GM18951 (cell line): ENCODE measurements at regions not wholly inside any gene's neighbourhood (a gene's known extent, or its start where the extent isn't known, plus 50 kb on each side); places are given as distances from the start of the nearest gene placed in this dataset.

ENCODE experiments used
- POLR2A ChIP-seq: IDR thresholded peaks from 4 replicates; pipeline ENCODE4 v1.6.1; 2011; ENCODE audit warnings: mild to moderate bottlenecking; ENCODE audit not compliant: insufficient read length, insufficient read depth; ENCODE audit errors: extremely low read depth
- in situ Hi-C: fragments of 300-500 bp; cut with MboI; formaldehyde crosslinking; loops from one replicate; pipeline ENCODE4 v1.12.0; 2022; ENCODE audit warnings: low sequenced_read_pairs, mixed read lengths, inconsistent platforms; ENCODE audit not compliant: unreplicated experiment

DNA sequence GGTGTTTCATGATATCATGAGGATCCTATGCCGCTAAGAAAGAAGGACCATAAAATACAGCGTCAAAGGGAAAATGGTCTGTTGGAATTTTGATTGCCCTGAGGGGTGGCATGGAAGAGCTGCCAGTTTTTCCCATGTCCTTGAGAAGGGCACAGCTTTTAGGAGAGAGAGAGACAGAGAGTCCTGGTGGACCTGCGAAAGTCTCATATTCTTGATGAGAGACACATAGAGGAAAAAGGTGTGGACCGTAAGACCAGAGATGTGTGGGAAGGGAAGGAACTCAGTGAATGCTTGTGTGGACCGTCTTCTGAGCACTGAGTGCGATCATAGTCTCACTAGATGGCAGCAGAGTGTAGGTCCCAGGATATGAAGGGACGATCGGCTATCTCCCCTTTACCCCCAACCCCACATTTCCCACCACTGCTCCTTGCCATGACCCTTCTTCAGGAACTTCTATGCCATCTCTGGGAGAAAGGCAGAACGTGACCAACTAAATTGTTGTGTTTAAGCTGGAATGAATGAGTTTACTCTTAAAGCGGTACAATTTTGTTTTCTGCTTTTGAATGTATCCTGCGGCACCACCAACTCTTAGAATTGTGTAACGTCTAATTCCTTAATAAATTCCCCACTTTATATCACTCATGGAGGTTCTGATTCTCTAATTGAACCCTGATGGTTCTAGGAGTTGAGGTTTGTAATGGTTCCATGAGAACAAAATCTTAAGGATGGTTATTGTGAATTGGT lies 117.7 kb downstream of the CTH start:
- no peak for TF ChIP-seq POLR2A
- in situ Hi-C loops: loop anchor here (25.0 kb wide), 1 partner anchor 509 kb away; the partner anchor contains the start of gene PTGER3

DNA sequence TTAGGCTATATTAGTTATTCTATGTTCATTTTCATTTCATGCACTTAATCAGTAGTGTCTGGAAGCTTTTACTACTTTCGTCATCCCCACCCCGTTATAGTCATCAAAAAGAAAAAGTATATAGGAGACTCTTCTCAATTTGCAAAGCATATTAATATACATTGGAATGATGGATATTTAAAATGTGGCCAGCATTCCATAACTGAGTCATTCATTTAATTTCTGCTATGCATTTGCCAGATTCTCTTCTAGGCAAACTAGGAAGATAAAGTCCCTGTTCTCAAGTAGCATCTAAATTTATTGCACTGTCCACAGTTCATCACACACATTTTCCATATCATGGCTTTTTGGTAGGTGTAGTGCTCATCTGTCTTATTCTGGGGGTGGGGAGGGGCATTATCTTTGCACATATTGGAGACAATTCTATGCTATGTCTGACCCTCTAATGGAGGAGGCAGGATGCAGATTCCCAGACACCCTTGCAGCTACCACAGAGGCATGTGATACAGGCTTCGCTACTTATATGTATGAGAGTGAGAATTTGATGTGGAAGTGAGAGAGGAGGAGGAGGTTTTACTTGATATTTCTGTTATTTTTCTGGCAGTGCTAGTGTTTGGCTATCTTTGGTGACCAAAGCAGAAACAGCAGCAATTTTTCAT lies 125.8 kb downstream of the CTH start:
- in situ Hi-C loops: loop anchor here (25.0 kb wide), 1 partner anchor 500 kb away; the partner anchor contains the start of gene PTGER3
- TF ChIP-seq POLR2A: no peak

DNA sequence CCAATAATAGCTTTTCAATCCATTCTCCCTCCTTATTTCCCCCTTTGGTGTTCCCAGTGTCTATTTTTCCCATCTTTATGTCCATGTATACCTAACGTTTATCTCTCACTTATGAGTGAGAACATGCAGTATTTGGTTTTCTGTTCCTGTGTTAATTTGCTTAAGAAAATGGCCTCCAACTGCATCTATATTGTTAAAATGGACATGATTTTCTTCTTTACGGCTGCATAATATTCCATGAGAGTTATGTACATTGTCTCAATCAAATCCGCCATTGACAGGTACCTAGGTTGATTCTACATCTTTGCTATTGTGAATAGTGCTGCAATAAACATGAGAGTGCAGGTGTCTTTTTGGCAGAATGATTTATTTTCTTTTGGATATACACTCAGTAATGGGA lies 126.7 kb downstream of the CTH start:
- no peak for TF ChIP-seq POLR2A
- in situ Hi-C loops: loop anchor here (25.0 kb wide), 1 partner anchor 500 kb away; the partner anchor contains the start of gene PTGER3

DNA sequence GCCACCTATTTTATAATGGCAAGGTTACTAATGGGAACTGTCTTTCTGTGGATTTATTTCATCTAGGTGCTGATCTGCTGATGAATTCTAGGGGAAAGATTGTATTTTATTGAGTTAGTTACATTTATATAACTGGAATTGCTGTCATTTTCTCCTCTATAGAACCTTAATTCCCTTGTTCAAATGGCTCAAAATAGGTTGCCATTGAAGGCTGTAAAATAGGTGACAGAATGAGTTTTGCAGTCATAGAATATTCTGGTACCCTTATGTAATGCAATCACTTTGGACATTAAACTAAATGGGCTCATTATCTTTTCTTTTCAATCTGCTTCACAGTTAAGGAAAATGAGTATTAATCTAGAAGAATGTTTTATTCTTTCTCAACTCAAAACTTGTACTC lies 131.0 kb downstream of the CTH start:
- no peak for TF ChIP-seq POLR2A
- in situ Hi-C loops: loop anchor here (25.0 kb wide), 1 partner anchor 495 kb away; the partner anchor contains the start of gene PTGER3

DNA sequence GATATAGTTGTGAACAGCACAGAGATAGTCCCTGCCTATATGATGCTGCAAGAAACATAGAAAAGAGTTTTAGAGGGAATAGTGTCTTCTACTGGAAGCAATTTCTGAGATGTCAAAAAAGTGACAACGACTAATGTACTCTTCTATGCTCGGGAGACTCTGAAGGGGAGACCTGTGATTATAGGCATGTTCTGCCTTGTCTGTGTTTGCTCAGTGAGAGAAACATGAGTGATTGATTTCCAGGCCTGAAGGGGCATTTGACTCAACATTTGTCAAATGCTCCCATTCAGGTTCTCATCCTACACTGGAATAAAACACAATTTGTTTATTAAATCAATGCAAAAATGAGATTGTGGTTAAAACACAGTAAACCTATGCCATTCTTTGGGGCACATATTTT lies 131.8 kb downstream of the CTH start:
- in situ Hi-C loops: loop anchor here (25.0 kb wide), 1 partner anchor 494 kb away; the partner anchor contains the start of gene PTGER3
- no peak for TF ChIP-seq POLR2A

DNA sequence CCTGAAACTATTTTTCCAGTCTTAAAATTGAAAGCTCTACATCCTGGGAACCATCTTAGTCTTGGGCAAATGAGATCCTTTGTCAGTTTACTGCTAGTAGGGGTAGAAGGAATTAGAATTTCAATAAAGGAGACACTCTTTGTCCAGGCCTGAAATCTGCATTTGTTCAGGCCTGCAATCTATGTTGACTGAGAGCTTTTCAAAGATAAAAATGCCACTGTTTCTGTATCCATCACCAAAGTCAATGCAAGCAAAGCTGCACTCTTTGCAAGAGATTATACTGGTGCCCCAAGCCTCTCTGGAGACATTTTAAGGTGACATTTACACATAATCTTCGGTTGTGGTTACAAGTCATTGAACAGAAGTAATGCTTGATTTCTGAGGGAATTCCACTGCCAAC lies 135.7 kb downstream of the CTH start:
- no peak for TF ChIP-seq POLR2A
- in situ Hi-C loops: loop anchor here (25.0 kb wide), 1 partner anchor 491 kb away; the partner anchor contains the start of gene PTGER3

DNA sequence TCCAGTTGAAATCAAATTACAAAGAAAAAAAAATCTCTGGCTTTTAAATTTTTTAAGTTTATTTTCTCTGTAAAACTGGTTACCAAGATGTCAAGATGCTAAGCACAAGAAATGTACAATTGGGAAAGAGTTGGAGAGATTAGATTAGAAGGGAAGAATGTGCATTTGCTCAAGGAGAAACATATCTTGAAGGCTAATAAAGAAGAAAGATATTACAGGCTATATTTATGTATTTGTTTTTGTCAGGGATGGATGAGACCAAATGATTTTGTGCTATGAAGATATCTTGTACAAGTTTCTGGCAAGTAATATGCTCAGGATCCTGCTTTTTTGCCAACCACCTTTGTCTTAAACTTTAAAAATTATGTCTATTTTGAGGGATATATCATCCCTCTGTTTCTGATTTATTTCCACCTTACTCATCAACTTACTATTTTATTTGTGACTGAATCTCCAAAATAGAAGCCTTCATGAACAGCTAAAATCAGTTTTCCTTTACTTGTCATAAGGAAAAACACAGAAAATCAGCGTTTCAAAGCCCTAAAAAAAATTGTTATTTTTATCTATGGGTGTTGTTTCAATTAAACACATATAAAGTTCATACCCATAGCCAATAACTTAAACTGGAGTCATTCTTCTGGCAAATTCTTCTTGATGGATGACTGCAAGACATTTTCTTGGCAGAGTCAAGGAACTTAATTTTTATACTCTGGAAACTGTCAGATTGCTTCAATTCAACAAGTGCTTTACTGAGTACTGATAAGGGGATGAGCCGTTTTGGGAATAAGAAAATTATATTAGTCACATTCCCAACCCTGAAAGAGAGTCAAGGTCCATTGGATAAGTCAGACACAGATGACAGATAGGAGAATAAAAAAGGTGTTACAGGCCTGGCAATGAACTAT lies 141.8 kb downstream of the CTH start:
- in situ Hi-C loops: no loop called here
- no peak for TF ChIP-seq POLR2A

DNA sequence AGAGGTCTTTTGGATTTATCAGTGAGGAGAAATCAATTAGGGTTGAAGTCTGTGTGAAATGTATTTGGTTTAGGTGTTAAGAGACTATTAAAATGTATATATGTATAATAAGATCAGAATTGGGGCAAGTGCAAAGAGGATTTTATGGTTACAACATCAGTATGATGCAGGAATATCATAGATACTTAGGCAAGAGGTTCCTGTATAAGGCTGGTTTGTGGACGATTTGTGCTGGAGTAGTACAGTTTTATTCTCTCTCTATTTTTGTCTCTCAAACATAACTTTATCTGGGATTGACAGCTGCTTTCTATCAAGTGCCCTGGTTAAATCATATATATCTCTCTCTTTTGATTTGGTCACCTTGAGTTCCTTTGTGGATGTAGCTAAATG lies 142.5 kb downstream of the CTH start:
- no peak for TF ChIP-seq POLR2A
- in situ Hi-C loops: no loop called here

DNA sequence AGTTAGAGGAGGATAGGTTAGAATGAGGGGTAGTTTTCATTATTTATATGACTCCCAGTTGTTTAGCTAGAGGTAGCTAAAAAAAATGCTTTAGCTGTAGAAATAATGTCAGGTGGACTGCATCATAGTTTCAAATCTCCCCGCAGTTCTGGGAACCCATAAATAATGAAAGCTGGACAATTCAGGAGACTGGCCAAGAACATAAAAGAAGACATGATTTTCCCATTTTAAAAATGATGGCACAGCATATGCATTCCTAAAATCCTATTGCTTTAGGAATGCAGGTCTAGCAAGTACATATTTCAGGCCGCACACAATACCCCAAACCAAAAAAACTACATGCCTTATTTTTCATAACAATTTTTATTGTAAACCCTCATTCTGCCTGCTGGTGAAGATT lies 143.3 kb downstream of the CTH start:
- in situ Hi-C loops: no loop called here
- no peak for TF ChIP-seq POLR2A

DNA sequence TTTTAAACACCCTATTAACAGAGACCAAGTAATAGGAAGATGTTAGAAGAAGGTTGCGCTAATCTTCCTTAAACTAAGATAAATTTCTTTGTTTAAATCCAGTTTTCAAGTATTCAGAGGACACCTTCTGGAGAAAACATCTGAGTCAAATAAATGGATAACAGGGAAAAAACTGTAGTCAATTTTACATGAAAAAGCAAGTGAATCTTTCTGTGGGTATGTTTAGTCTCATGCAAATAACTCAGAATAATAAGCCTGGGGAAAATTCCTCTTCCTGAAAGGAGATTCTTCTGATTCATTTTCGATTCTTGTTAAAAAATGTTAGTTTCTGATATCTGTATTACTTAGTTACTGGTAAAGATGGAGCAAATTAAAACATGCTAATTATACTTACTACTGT lies 145.5 kb downstream of the CTH start:
- TF ChIP-seq POLR2A: no peak
- in situ Hi-C loops: no loop called here

DNA sequence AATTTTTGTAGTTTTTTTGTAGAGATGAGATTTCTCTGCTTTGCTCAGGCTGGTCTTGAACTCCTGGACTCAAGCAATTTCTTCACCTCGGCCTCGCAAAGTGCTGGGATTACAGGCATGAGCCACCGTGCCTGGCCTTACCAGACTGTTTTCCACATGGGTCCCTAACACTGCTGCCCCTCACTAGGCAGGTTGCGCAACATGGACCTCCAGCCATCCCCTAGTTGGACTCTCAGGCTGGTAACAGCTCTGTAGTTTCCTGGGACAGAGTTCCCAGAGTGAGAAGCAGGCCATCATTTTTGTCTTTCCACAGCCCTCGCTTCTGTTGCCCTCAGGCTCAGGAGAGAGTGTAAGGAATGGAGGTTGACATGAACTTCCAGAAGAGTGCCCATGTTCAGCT lies 156.1 kb downstream of the CTH start:
- in situ Hi-C loops: no loop called here
- no peak for TF ChIP-seq POLR2A

DNA sequence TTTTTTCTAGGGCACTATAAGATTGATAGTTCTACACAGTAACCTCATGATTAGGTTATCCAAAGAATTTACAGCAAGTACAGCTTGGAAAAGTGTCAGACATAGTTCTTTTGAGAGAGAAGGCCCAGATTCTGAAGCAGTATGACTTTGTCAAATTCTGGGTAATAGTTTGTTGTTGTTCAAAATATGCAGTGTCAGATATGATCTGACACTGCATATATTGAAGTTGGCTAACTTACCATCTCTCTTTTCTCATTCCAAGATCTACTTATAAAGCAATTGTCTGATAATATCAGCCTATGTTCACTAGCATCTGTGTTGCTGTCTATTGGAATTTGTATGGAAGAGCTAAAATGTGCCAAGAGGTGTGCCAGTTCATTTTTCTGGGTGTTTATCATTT lies 160.1 kb downstream of the CTH start:
- TF ChIP-seq POLR2A: no peak
- in situ Hi-C loops: no loop called here

DNA sequence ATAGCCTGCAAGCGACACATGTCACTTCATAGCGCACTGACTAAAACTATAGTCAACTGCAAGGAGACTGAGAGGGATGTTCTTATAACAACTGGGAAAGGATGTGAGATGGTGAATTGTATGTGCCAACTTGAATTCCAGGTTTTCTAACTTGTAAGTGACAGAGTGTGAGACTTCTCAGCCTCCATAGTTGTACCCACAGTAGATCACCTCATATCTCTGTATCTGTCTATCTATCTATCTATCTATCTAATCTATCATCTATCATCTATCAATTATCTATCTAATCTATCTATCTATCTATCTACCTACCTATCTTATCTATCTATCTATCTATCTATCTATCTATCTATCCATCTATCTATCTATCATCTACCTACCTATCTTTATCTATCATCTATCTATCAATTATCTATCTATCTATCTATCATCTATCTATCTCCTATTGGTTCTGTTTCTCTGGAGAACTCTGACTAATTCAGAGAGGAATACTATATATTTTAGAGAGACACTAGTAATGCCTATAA lies 162.3 kb downstream of the CTH start:
- in situ Hi-C loops: no loop called here

More for the DNA sequence above, 162.3 kb downstream of the CTH start:
- no peak for TF ChIP-seq POLR2A
